ENCODE measurements at regions not wholly inside any gene's neighbourhood (a gene's known extent, or its start where the extent isn't known, plus 50 kb on each side); places are given as distances from the start of the nearest gene placed in this dataset.
A peak's percentile ranks its signal among the peaks of the same experiment; 100 is the strongest.

GRCh38 chr1:204017032-204017431 lies 55.9 kb upstream of the SOX13 start:
- H3K4me3 Mint-ChIP-seq = no peak overlapping the region
- H3K27me3 Mint-ChIP-seq (ENCODE audit: insufficient read depth, low read depth) = peaks cover 2% of the 10 kb centered on the region
- Histone ChIP-seq H3K36me3 (no peaks in the 10 kb centered on the region), H2AFZ (replicated peaks) (no peak overlapping the region), H3K27ac (no peak overlapping the region), H3K4me1 (peaks cover 35% of the 10 kb centered on the region), H3K4me2 (peak overlapping the region; percentile 47), H3F3A (ENCODE audit: low read depth) (peaks cover 48% of the 10 kb centered on the region), H3K4me3 (no peak overlapping the region), H4K20me1 (ENCODE audit: low read depth) (no peaks in the 10 kb centered on the region), H3K27me3 (no peaks in the 10 kb centered on the region), H3K9me3 (ENCODE audit: low read depth) (no peaks in the 10 kb centered on the region), H3K9ac (no peak overlapping the region), H3K79me2 (ENCODE audit: low read depth) (no peaks in the 10 kb centered on the region)
- peaks cover 23% of the 10 kb centered on the region for H3K4me1 Mint-ChIP-seq
- H3K36me3 Mint-ChIP-seq = no peaks in the 10 kb centered on the region
- no peak for TF ChIP-seq CTCF (IDR thresholded peaks at IDR 0.05)
- no peak for TF ChIP-seq EZH2 (IDR thresholded peaks at IDR 0.05)
- no peak for TF ChIP-seq EZH2phosphoT487 (IDR thresholded peaks at IDR 0.05)
- H3K27ac Mint-ChIP-seq = no peak overlapping the region
- H3K9me3 Mint-ChIP-seq = peaks cover 2% of the 10 kb centered on the region
- DNase-seq (ENCODE audit: low spot score) = peak; percentile 52

GRCh38 chr1:204018460-204018859 lies 54.5 kb upstream of the SOX13 start:
- no peaks in the 10 kb centered on the region for H3K36me3 ChIP-seq
- H3K9me3 ChIP-seq (ENCODE audit: low read depth) = no peaks in the 10 kb centered on the region
- no peak overlapping the region for H2AFZ ChIP-seq (replicated peaks)
- H4K20me1 ChIP-seq (ENCODE audit: low read depth) = no peaks in the 10 kb centered on the region
- TF ChIP-seq EZH2phosphoT487 (IDR thresholded peaks at IDR 0.05) = no peak
- no peak for TF ChIP-seq CTCF (IDR thresholded peaks at IDR 0.05)
- no peak for TF ChIP-seq EZH2 (IDR thresholded peaks at IDR 0.05)
- H3K27me3 Mint-ChIP-seq (ENCODE audit: insufficient read depth, low read depth) = peaks cover 2% of the 10 kb centered on the region
- no peaks in the 10 kb centered on the region for H3K36me3 Mint-ChIP-seq
- H3K4me1 Mint-ChIP-seq = peaks cover 23% of the 10 kb centered on the region
- H3F3A ChIP-seq (ENCODE audit: low read depth) = peaks cover 39% of the 10 kb centered on the region
- peaks cover 2% of the 10 kb centered on the region for H3K9me3 Mint-ChIP-seq
- no peak overlapping the region for H3K4me3 ChIP-seq
- no peak overlapping the region for H3K27ac ChIP-seq
- H3K4me1 ChIP-seq = peaks cover 27% of the 10 kb centered on the region
- H3K27ac Mint-ChIP-seq = no peak overlapping the region
- H3K4me2 ChIP-seq = no peak overlapping the region
- H3K9ac ChIP-seq = no peak overlapping the region
- H3K27me3 ChIP-seq = no peaks in the 10 kb centered on the region
- no peak for DNase-seq (ENCODE audit: low spot score)
- H3K79me2 ChIP-seq (ENCODE audit: low read depth) = no peaks in the 10 kb centered on the region
- H3K4me3 Mint-ChIP-seq = no peak overlapping the region
